PC-9 (cell line): ENCODE measurements at regions not wholly inside any gene's neighbourhood (a gene's known extent, or its start where the extent isn't known, plus 50 kb on each side); places are given as distances from the start of the nearest gene placed in this dataset.
A peak's percentile ranks its signal among the peaks of the same experiment; 100 is the strongest.

ENCODE experiments used
- BruUV-seq: library from RNA; stranded (reverse); fragments of 400-500 nt; replicated peaks from 2 replicates; lab custom pipeline; 2021; lab: Mats Ljungman, UMichigan
- CTCF ChIA-PET: fragments of 300-600 bp; sonication (Branson Sonifier 250); formaldehyde crosslinking; loops from one replicate; lab custom pipeline; 2022; ENCODE audit warnings: antibody characterized with exemption; lab: Charles Lee
- POLR2A ChIA-PET: fragments of 300-600 bp; sonication (Branson Sonifier 250); formaldehyde crosslinking; loops from one replicate; lab custom pipeline; 2022; ENCODE audit warnings: antibody characterized with exemption; ENCODE audit not compliant: unreplicated experiment; lab: Charles Lee
- DNase-seq, 2 experiments: peaks; one replicate each; pipeline versions ENCODE4 v3.0.0 to v3.0.0-alpha.2; 2015 to 2022; ENCODE audit warnings: mixed read lengths in 1 of 2
- H2AFZ ChIP-seq: fragments of 200-600 bp; sonication (generic); 2 replicates; pipeline ENCODE4 v1.8.1; 2017; ENCODE audit warnings: antibody characterized with exemption
- H3F3A ChIP-seq: fragments of 200-600 bp; sonication (generic); 2 replicates; pipeline ENCODE4 v1.8.1; 2017; ENCODE audit warnings: antibody characterized with exemption, mild to moderate bottlenecking, low read depth; ENCODE audit not compliant: insufficient read depth
- H3K27ac ChIP-seq: fragments of 200-600 bp; sonication (generic); 2 replicates; pipeline ENCODE4 v1.6.1; 2016; ENCODE audit warnings: mixed run types
- H3K27me3 ChIP-seq: fragments of 200-600 bp; sonication (generic); 2 replicates; pipeline ENCODE4 v1.6.1; 2016; ENCODE audit warnings: low read depth, mixed run types; ENCODE audit not compliant: insufficient read depth
- H3K36me3 ChIP-seq: fragments of 200-600 bp; sonication (generic); 2 replicates; pipeline ENCODE4 v1.6.1; 2016; ENCODE audit warnings: low read depth, mixed run types
- H3K4me1 ChIP-seq: fragments of 200-600 bp; sonication (generic); replicated peaks from 2 replicates; pipeline ENCODE4 v1.6.1; 2016; ENCODE audit warnings: mixed run types; ENCODE audit not compliant: insufficient read depth
- H3K4me2 ChIP-seq: fragments of 200-600 bp; sonication (generic); 2 replicates; pipeline ENCODE4 v1.6.1; 2017; ENCODE audit warnings: mixed run types
- H3K4me3 ChIP-seq: fragments of 200-600 bp; sonication (generic); 2 replicates; pipeline ENCODE4 v1.6.1; 2016; ENCODE audit warnings: mixed run types
- H3K79me2 ChIP-seq: fragments of 200-600 bp; sonication (generic); 2 replicates; pipeline ENCODE4 v1.6.1; 2017; ENCODE audit warnings: low read depth, mixed run types
- H3K9me2 ChIP-seq: fragments of 200-600 bp; sonication (generic); 2 replicates; pipeline ENCODE4 v1.8.1; 2017; ENCODE audit warnings: mild to moderate bottlenecking; ENCODE audit not compliant: insufficient read depth
- H3K9me3 ChIP-seq: fragments of 200-600 bp; sonication (generic); 2 replicates; pipeline ENCODE4 v1.8.1; 2016; ENCODE audit warnings: low read depth; ENCODE audit not compliant: insufficient read depth
- H4K20me1 ChIP-seq: fragments of 200-600 bp; sonication (generic); 2 replicates; pipeline ENCODE4 v1.8.1; 2017; ENCODE audit not compliant: insufficient read depth
- CTCF ChIP-seq: fragments of 200-600 bp; sonication (generic); conservative IDR thresholded peaks from 2 replicates; pipeline ENCODE4 v1.6.1; 2017; ENCODE audit warnings: mixed run types, antibody characterized with exemption, mild to moderate bottlenecking, moderate library complexity
- EZH2 ChIP-seq: fragments of 200-600 bp; sonication (generic); IDR thresholded peaks from 2 replicates; pipeline ENCODE4 v1.8.0; 2017; ENCODE audit warnings: antibody characterized with exemption, low read depth
- intact Hi-C: fragments of 100-400 bp; cut with micrococcal nuclease; formaldehyde crosslinking; loops from one replicate; pipeline ENCODE4 v1.10.0; 2022; ENCODE audit not compliant: unreplicated experiment

- Histone ChIP-seq H3F3A (peaks cover 17% of the 10 kb centered on the region; the same call in 1 of the 2 replicates), H3K27me3 (no peaks in the 10 kb centered on the region), H3K79me2 (no peaks in the 10 kb centered on the region), H3K4me2 (no peak overlapping the region), H3K4me3 (no peak overlapping the region), H2AFZ (no peak overlapping the region), H3K36me3 (no peaks in the 10 kb centered on the region), H3K9me2 (no peaks in the 10 kb centered on the region), H4K20me1 (no peaks in the 10 kb centered on the region), H3K9me3 (peaks cover 21% of the 10 kb centered on the region), H3K27ac (no peak overlapping the region), H3K4me1 (peaks cover 25% of the 10 kb centered on the region)
- intact Hi-C loops: no loop called here
- TF ChIP-seq EZH2: no peak
- no peak for TF ChIP-seq CTCF
- ChIA-PET POLR2A (interaction anchor here (0.6 kb wide), 1 partner anchor 105 kb away, joined by 8 read pairs; no protein-coding TSS in a partner anchor), CTCF (no interaction called here)
- DNase-seq: no peak
- BruUV-seq: no TSS peak
Observed at GRCh38 chr3:16724487-16724886, 119.3 kb upstream of the DAZL start.

- H2AFZ ChIP-seq: no peak overlapping the region
- H3F3A ChIP-seq: peaks cover 25% of the 10 kb centered on the region; the same call in 1 of the 2 replicates
- no peaks in the 10 kb centered on the region for H3K9me2 ChIP-seq
- TF ChIP-seq EZH2 (no peak), CTCF (no peak)
- no peak overlapping the region for H3K27ac ChIP-seq
- no peaks in the 10 kb centered on the region for H4K20me1 ChIP-seq
- DNase-seq: no peak
- intact Hi-C loops: no loop called here
- no peaks in the 10 kb centered on the region for H3K27me3 ChIP-seq
- no peaks in the 10 kb centered on the region for H3K79me2 ChIP-seq
- peaks cover 38% of the 10 kb centered on the region for H3K4me1 ChIP-seq
- H3K9me3 ChIP-seq: peaks cover 15% of the 10 kb centered on the region
- no TSS peak for BruUV-seq
- POLR2A ChIA-PET: no interaction called here
- H3K36me3 ChIP-seq: no peaks in the 10 kb centered on the region
- no peak overlapping the region for H3K4me3 ChIP-seq
- H3K4me2 ChIP-seq: no peak overlapping the region
- CTCF ChIA-PET: no interaction called here
Observed at GRCh38 chr3:16725972-16726371, 120.7 kb upstream of the DAZL start.

GRCh38 chr3:16728770-16729745 lies 123.8 kb upstream of the DAZL start:
- ChIA-PET POLR2A (interaction anchor here (0.6 kb wide), 2 partner anchors 64 to 654 kb away, joined by 3 to 4 read pairs; no protein-coding TSS in a partner anchor), CTCF (no interaction called here)
- peak overlapping the region; percentile 36 for H3K4me3 ChIP-seq
- H3K4me1 ChIP-seq: peaks cover 38% of the 10 kb centered on the region
- no peaks in the 10 kb centered on the region for H4K20me1 ChIP-seq
- no peaks in the 10 kb centered on the region for H3K27me3 ChIP-seq
- H2AFZ ChIP-seq: peak overlapping the region; percentile 83
- H3K36me3 ChIP-seq: no peaks in the 10 kb centered on the region
- BruUV-seq: no TSS peak
- peaks cover 25% of the 10 kb centered on the region; the same call in 1 of the 2 replicates for H3F3A ChIP-seq
- H3K79me2 ChIP-seq: no peaks in the 10 kb centered on the region
- TF ChIP-seq EZH2: no peak
- TF ChIP-seq CTCF: no peak
- peak overlapping the region; percentile 83 for H3K4me2 ChIP-seq
- H3K9me2 ChIP-seq: no peaks in the 10 kb centered on the region
- H3K9me3 ChIP-seq: peaks cover 28% of the 10 kb centered on the region
- peak; percentile 45 to 76 for DNase-seq
- H3K27ac ChIP-seq: peak overlapping the region; percentile 95
- intact Hi-C loops: loop anchor here (1.0 to 2.0 kb wide), 3 partner anchors 123 to 310 kb away; no protein-coding TSS in a partner anchor
